HG02678 (cell line): ENCODE measurements at regions not wholly inside any gene's neighbourhood (a gene's known extent, or its start where the extent isn't known, plus 50 kb on each side); places are given as distances from the start of the nearest gene placed in this dataset.

ENCODE experiments used
- ATAC-seq: cut with Tn5 transposase; IDR thresholded peaks from one replicate; pipeline ENCODE4 v1.9.1; 2021; ENCODE audit warnings: mild to moderate bottlenecking, moderate library complexity; ENCODE audit not compliant: unreplicated experiment

DNA sequence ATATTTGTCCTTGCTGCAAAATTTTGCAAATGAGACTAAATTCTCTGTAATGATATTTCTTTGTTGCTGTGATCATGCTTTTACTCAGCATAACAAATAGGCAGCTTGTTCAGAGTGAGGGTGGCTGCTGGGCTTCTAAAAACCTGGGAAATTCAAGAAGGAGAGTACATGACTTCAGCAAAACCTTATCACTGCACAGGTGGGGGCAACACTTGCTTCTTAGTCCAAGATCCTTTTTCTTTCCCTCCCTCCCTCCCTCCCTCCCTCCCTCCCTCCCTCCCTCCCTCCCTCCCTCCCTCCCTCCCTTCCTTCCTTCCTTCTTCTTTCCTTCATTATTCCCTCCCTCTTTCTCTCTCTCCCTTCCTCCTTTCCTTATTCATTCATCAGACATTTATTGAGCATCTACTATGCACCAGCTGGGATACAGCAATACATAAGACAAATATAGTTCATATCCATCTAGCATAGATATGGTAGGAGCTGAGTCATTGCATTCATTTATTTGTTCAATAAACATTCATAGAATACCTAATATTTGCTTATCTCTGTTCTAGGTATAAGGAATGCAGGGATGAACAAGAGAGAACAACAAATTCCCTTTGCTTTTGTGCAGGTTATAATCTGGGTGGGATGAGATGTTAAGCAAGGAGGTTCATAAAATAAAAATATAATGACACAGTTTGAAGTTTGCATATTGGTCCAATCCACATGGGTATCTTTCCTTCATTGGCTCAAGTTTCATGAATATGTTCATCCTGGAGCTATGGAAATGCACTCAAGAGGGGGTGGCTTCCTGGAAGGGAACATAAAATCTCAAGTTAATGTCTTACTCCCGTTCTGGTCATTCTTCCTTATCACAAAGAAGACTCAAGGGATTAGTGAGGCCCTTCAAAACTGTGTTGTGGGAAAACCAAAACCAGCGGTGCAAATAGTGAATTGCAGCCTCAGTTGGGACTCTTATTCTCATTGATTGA, 210.7 kb downstream of the PDCD6IP start:
- ATAC-seq, result no peak

DNA sequence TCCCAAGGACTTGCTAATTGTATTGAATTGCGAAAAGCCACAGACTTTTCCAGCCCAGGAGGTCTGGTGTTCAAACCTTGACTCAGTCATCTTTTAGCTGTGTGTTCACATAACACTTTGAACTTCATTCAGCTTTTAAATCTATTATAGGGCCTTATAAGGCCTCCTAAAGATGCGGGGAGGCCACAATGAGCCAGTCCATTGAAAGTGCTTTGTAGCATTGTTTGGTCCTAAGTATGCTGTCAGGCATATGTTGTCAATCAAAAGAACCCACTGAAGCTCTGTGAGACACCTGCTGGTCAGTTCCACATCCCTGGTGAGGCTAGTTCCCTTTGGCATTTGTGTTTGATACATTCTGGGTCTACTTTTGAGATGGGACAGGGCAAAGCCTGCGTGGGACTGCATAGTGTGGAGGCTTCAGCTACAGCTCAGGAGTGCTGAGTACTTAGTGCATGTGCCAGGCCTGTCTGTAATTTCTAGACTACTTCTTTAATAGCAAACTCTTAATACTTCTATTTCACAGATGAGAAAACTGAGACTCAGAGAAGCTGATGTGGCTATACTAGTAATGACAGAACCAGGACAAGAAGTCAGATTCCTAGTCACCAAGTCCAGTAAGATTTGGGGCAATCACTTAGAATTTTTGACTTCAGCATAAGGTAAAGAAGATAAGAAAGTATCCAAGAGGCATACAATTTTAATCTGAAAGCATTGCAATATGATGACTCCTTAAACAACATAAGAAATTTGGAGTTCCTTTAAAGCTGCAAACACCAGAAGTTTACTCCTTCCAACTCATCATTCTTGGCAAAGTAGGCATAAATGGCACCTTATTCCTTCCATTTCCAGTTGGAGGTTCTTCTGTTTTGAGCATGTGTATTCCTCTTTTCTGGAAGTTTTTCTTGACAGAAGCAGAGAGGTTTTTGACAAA, 213.0 kb downstream of the PDCD6IP start:
- ATAC-seq, result no peak

DNA sequence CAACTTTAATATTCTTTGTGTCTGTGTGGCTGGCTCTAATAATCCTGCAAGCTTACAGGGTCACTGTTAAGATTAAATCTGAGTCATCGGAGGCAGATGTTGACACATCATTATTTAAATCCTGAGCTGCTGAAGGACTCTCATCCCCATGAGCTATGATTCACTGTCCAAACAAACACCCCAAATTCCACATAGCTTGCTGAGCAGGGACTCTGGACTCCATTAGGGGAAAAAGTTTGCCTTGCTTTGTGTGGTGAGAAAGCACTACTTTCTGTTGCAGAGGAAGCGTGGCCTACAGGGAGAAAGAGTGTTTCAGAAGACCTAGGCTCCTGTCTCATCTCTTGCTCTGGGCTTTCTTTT, 213.7 kb downstream of the PDCD6IP start:
- ATAC-seq, result no peak

DNA sequence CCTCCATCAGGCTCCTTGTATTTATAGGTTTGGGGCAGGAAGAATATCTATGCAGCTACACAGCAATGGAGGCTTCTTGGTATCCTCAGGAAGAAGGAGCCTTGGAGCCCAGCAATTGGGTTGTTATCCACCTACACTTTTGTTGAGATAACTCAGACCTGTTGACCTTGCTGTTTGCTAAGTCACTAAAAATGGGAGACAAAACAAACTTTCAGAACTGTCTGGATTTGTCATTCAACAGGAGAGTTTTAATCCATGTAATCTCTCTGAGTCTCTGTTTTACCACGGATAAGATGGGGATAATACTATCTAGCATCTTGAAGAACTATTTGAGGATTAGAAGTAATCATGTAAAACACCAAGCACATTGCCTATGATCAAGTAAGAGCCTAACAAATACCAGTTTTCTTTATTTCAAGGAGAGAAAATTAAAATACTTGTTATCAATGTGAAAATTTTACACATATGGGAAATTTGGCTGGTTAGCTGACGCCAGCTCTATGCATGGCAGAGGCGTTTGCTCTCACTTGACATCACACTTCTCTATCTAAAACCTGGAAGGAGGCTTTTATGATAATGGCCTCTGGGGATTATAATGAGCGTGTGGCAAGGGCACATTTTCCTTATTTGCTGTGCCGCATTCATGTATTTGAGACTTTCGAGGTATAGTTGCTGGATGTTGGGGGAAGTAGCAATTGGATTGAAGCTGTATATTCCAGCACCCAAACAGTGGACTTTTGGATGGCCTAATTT, 215.6 kb downstream of the PDCD6IP start:
- no peak for ATAC-seq

DNA sequence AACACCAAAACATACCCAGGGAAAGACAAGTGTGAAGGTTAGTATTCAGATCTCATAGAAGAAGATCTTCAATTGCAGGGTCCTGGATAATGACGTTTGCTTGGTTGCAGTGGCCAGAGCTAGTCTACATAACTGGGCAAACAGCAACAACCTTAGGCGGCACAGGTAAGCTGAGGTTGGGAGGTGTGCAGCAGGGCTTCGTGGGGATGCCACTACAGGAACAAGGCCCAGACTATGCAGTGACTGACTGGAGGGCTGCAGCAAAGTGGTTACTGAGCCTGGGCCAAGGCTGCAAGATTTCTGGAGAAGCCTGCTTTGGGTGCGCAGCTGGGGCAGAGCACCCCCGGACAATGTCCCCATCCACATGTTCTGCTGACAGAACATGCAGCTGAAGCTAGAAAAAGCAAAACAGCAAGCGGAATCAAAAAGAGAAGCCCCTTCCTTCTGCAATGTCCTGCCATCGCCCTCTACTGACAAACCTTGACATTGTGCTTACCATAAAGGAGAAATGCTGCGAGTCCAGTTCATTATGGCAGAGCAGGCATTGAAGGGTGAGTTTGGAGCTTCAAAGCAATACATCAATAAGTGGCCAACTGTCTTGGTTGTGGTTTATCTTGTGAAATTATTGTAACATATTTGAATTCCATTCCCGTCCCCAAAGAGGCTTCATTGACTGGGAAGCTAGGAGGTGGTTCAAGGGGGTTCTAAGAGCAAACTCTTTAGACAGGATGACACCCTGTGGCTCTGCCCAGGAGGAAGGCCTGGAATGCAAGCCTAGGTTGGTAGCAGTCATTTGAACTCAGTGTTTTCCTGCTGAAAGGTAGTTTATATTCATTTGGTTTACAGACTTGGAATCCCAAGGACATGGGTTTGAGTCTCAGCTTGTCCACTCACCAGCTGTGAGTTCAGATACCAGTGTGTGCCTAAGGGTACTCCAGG, 217.0 kb downstream of the PDCD6IP start:
- ATAC-seq, result no peak

DNA sequence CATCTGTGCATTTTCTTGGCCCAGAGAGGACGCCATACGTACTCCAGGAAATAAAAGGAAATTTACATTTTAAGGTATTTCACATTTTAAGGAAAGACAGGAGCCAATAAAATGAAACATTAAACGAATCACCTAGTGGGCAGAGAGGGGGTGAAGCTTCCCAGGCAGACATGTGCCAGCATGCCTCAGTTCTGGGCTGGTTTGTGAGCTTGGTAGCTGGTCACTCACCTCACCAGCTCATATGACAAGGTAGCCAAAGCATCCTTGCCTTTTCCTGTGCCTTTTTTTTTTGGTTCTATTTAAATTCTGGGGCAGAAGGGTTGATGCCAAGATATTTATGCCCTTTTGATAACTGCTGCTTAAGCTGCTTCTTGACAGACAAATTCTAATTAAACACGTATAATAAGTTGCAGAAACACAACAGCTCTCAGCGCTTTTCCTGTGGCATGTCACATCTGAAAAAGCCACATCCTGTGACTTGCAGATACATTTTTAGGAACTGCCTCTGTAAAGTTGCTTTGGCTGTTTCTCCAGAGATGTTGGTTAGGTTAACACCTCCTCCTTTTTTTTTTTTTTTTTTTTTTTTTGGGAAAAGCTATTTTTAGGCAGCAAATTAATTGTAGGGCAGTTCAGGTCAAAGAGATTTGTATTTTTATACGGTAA, 218.6 kb downstream of the PDCD6IP start:
- ATAC-seq, result peak; percentile 50

DNA sequence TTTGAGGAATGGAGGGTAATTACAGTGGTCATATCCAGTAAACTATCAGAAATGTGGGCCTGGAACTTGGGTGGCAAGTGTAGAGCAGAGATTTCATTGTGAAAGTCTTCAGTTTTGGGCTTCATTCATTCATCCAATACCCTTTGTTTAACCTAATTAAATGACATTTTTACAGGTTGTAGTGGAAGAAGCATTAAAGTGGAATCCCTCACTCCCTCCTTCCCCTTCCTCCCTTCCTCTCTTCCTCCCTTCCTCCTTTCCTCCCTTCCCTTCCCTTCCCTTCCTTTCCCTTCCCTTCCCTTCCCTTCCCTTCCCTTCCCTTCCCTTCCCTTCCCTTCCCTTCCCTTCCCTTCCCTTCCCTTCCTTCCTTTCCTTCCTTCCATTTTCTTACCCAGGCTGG, 219.3 kb downstream of the PDCD6IP start:
- ATAC-seq, result no peak

DNA sequence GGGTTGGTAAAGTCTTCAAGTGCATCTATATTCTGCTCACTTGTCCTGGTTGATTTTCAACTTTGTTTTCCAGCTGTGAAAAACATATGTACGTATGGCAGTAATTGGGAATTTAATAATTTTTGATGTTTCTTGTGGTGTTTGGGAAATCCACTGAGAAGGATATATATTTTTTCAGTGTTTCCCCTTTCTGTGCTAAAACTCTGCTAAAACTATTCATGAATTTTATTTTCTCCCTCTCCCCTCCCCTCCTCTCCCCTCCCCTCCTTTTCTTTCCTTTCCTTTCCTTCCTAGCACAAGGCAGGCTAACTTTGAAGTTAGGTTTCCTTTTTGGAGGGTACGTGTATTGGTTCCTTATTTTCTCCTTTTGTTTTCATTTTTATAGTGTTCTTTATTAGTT, 220.7 kb downstream of the PDCD6IP start:
- ATAC-seq, result no peak

DNA sequence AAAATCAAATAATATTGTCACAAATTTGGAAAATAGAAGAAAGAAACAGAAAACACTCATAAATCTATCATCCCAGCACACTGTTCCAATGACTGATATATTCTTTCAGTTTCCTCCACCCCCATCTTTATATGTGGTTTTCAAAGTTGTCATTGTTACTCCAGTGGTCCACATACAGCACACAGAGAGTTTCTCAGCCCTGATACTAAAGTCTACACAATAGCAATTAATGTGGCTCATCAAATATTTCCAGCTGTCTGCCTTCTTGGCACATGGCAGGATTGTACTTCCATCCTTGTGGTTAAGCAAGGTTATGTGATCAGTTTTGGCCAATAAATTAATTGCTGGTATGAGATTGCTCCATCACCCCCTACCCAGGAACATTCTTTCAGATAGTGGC, 221.7 kb downstream of the PDCD6IP start:
- no peak for ATAC-seq

DNA sequence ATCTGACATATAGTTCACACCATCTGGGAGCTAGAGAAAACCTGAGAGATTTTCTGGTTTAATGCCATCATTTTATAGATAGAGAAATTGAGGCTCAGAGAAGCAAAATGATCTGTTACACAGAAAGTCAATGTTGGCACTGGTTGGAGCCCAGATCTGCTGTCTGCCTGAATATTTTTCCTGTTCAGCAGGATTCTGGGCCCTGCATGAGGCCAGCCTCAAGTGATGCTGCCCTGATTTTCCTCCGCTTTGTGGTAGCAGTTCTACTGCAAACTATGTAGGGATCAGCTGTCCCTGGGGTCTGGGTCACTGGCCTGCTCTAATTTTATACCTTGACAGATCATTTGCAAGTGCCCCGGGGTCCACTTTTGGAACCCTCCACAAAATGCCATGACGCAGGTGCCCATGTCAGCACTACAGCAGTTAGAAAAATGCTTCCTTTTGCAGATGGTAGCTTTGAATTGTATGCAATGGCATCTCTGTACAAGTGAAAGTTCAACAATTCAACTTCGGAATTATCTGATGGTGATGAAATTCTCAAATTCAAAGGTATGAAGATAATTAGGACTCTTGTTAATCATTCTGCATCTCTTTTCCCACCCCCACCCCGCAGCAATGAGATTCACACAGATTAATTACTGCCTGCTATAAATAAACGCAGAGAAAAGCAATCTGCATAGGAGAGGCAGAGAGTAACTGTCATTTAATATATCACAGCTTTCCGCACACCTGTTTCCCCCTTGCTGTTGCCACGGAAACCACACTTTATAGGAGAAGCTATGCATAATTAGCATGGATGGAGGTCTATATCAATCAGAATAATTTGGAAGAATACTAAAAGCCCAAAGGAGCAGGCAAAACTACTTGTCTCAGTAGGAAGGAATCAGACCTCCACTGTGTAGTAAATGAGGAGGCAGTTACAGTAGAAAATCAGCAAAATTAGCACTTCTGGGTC, 222.6 kb downstream of the PDCD6IP start:
- no peak for ATAC-seq

DNA sequence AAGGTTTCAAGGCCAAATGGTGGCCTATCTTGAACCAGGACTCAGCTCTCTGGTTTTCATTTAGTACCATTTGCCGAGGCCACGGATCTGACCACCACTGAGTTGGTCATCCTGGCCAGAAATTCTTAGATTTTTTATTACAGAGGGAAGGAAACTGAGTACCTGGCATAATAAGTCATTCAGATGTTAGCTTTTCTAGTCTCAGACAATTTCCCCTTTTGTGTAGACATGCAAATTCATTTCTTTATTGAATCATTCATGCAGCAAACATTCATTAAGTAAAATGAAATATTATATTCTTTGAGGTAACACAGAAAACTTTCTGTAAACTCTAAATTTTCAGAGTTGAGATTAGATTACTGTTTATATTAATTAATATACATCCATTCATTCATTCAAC, 223.7 kb downstream of the PDCD6IP start:
- ATAC-seq, result no peak

DNA sequence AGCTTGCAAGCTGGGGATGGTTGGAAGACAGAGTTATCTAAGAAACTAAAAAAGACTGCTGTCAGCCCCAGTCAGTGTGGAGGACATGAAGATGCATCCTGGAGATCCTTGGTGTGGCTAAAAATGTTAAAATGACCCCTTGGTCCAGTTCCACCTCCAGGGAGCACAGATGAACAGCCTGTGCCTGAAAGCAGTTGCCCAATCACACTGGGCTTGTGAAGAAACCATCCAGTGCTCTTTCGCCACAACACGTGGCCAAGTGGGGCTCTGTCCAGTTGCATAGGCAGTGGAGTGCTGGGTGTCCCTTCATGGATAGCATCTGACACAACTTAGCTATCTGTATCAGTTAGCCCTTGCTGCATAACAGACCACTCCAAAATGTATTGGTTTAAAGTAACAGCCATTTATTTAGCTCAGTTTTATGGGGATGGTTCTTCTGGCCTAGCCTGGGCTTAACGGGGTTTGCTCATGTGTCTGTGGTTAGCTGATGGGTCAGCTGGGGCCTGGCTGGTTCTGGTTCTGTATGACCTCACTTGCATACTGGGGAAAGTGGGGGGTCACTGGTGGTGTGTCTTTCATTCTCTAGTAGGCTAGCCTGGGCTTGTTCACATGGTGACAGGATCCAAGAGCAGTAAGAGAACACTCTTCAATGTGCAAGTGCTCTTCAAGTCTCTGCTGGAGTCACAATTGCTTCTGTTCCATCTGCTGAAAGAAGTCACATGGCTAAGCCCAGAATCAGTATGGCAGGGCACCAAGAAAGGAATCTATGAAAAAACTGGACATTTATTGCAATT, 226.2 kb downstream of the PDCD6IP start:
- ATAC-seq, result no peak

DNA sequence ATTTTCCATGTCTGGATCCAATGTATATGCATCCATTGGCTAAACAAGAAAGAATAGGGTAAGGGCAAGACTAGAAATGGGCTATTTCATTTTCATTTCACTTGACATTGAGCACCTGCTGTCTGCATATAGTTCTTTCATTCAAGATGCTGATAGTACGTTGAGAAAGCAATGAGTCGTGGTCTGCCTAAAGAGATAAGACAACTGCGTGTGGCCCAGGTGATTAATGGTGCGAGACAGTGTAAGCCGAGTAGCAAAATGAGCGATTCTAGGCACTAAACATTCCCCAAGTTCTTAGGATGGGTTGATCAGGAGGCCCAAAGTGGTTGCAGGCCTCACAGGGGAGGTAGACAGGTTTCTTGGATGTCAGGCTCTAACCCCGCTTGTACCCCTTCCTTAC, 235.4 kb downstream of the PDCD6IP start:
- no peak for ATAC-seq

DNA sequence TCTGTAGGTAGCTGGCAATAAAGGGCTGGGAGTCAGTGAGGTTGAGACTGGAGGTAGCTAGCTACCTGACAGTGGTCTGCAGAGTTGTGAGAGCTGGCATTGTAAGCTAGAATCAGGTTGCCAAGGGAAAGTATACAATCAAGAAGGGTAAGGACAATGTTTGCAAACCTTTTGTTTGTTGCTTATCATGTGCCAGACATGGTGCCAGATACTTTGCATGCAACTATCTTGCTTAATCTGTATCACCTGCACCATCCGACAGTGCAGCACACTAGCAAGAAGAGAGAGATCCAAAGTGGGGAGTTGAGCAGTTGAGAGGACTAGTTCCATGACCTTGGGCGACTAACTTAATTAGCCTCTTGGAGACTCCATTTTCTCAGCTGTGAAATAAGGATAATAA, 236.4 kb downstream of the PDCD6IP start:
- ATAC-seq, result no peak

DNA sequence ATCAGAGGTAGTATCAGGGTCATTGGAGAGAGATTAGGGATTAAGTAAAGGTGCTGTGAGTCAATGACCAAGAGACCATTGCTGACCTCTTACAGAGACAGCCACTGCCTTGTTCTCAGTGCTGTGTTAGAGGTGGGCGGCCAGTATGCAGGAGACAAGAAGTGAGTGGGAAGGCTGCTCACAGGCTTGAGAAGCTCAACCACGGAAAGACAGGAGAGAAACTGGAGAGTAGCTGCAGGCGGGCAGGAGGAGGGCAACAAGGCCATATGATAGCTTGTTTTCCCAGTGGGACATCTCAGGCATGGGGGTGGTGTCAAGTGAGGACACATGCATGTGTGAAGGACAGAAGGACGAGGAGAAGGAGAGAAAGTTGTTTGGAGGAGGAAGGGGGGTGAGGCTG, 237.3 kb downstream of the PDCD6IP start:
- no peak for ATAC-seq

DNA sequence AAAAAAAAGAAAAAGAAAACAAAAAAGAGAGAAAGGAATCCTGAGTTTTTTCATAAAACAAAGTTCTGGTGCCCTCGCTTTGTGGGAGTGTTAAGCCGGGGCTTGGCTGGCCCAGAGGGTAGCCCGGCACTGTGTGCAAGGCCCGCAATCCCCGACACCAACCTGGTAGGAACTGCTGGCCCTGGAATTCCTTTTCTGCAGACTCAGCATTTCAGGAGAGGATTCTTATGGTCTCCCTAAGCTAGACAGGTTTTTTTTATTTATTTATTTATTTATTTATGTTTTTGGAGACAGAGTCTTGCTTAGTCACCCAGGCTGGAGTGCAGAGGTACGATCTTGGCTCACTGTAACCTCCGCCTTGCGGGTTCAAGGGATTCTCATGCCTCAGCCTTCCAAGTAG, 238.8 kb downstream of the PDCD6IP start:
- no peak for ATAC-seq

DNA sequence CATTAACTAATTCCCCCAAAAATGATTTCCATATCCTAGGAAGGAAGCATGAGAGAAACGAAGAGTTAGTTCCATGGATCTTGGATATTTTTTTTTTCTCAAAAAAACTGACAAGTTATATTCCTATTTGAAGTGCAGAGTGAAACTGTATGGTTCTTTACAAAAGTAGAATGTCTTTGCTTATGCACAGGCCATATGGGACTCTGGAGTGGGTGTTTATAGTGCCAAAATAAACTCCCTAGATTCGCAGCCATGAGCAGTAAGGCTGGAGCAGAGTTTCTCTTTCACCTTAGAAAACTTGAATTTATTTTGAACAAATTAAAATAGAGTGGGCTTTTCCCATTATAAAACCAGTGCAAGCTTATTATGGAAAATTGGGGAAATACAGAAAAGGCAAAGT, 239.7 kb downstream of the PDCD6IP start:
- ATAC-seq, result no peak

DNA sequence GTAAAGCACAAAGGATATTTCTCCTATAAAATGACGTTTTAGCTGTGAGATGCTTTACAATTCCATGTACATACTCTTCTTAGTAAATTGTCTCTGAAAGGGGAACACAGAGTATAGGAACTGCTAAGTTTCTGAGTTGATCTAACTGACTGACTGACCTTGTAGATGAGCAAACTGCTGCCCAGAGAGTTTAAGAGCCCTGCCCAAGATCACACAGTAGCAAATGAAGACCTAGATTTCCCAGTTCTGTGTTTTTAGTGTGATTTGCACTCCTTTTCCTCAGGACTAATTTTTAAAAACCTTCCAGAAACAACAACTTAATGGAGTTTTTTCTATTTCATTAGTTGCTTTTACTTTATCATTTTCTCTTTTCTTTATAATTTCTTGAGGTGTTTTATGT, 247.7 kb downstream of the PDCD6IP start:
- no peak for ATAC-seq
